Testis (tissue), 2 donors: ENCODE measurements at regions not wholly inside any gene's neighbourhood (a gene's known extent, or its start where the extent isn't known, plus 50 kb on each side); places are given as distances from the start of the nearest gene placed in this dataset.

Source experiments
- DNase-seq: peaks from one replicate; pipeline ENCODE4 v3.0.0-alpha.2; 2019
- H3K27ac ChIP-seq, 2 donors: fragments of 200-600 bp; sonication (generic); one replicate each; pipeline ENCODE4 v1.5.1; 2019
- H3K27me3 ChIP-seq: fragments of 200-600 bp; sonication (generic); one replicate; pipeline ENCODE4 v1.5.1; 2019
- H3K36me3 ChIP-seq: fragments of 200-600 bp; sonication (generic); one replicate; pipeline ENCODE4 v1.5.1; 2017; ENCODE audit warnings: low read depth; ENCODE audit errors: missing control alignments
- H3K4me1 ChIP-seq: fragments of 200-600 bp; sonication (generic); one replicate; pipeline ENCODE4 v1.5.1; 2019
- H3K4me3 ChIP-seq, 2 donors: fragments of 200-600 bp; sonication (generic); one replicate each; pipeline ENCODE4 v1.5.1; 2017 to 2019
- H3K9me3 ChIP-seq: fragments of 200-600 bp; sonication (generic); one replicate; pipeline ENCODE4 v1.5.1; 2017
- CTCF ChIP-seq, 3 experiments: fragments of 450-650 bp in 2 of 3; fragments of 200-600 bp in 1 of 3; sonication (generic) in 1 of 3; IDR thresholded peaks; one replicate each; pipeline ENCODE4 v1.5.1; 2016 to 2019; ENCODE audit warnings: antibody characterized with exemption in 3 of 3, mild to moderate bottlenecking in 2 of 3, moderate library complexity in 1 of 3
- POLR2A ChIP-seq: fragments of 450-650 bp; IDR thresholded peaks from one replicate; pipeline ENCODE4 v1.6.1; 2017; ENCODE audit warnings: antibody characterized with exemption, mild to moderate bottlenecking, moderate library complexity
- WGBS, 2 donors: methylation state at CpG; one replicate each; pipeline ENCODE4 v1.1.5; 2018; 5-methylcytosine and 5-hydroxymethylcytosine counted together
- intact Hi-C: fragments of 100-400 bp; cut with DNase I; formaldehyde crosslinking; loops from one replicate; pipeline ENCODE4 v1.15.1; 2023; ENCODE audit warnings: low total_unique reads

DNA sequence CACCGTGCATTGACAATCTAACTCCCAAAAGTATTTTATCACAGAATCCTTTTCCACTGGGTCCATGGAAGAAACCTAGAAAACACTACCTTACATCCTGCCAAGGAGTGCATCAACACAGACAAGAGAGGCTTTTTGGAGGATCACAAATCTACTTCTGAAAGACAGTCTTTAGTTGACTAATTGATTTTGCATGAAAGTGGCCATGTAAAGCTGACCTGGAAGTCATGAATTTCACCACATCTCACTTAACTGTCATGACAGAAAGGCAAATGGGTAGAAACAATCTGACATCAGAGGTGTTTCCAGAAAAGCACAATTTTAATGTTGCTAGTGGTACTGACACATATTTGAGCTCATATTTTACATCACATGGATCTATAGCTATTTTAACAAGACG lies 101.6 kb downstream of the FAM76B start:
- Histone ChIP-seq H3K9me3 (no peaks in the 10 kb centered on the region), H3K4me3 (no peak overlapping the region), H3K36me3 (no peaks in the 10 kb centered on the region), H3K27me3 (no peaks in the 10 kb centered on the region), H3K4me1 (no peaks in the 10 kb centered on the region), H3K27ac (no peak overlapping the region)
- WGBS, 2 donors: 90 to 94% methylated on average over 2 of the region's 2 CpGs
- intact Hi-C loops: no loop called here
- DNase-seq: no peak
- TF ChIP-seq POLR2A: no peak
- TF ChIP-seq CTCF (IDR thresholded peaks at IDR 0.05): no peak

GRCh38 chr11:95686265-95686664 lies 103.3 kb downstream of the FAM76B start:
- DNase-seq: no peak
- WGBS, 2 donors: 93 to 98% methylated on average over 3 of the region's 3 CpGs
- intact Hi-C loops: no loop called here
- no peaks in the 10 kb centered on the region for H3K4me1 ChIP-seq
- H3K9me3 ChIP-seq: no peaks in the 10 kb centered on the region
- H3K4me3 ChIP-seq: no peak overlapping the region
- H3K36me3 ChIP-seq: no peaks in the 10 kb centered on the region
- H3K27me3 ChIP-seq: no peaks in the 10 kb centered on the region
- no peak for TF ChIP-seq POLR2A
- no peak for TF ChIP-seq CTCF (IDR thresholded peaks at IDR 0.05)
- no peak overlapping the region for H3K27ac ChIP-seq

DNA sequence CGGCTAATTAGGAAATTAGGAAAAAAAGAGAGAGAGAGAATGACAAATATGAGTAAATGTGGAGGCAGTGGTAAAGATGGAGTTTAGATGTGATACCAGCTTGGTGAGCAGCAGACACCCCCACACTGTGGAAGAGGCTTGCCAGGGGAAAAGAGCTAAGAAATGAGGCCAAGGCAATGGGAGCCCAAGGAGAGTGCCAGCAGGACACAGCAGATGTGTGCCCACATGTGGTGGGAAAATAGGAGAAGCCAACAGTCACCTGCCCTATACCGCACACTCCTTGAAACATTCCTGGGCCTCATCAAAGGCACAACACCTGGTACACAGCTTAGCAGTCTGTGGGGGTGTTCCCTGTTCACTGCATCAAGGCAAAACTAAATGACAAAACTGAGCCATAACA lies 104.9 kb downstream of the FAM76B start:
- Histone ChIP-seq H3K4me3 (no peak overlapping the region), H3K9me3 (no peaks in the 10 kb centered on the region), H3K4me1 (no peaks in the 10 kb centered on the region), H3K36me3 (no peaks in the 10 kb centered on the region), H3K27ac (no peak overlapping the region), H3K27me3 (no peaks in the 10 kb centered on the region)
- DNase-seq: no peak
- intact Hi-C loops: no loop called here
- 94 to 97% methylated on average over 2 of the region's 2 CpGs for WGBS, 2 donors
- TF ChIP-seq POLR2A: no peak
- no peak for TF ChIP-seq CTCF (IDR thresholded peaks at IDR 0.05)

DNA sequence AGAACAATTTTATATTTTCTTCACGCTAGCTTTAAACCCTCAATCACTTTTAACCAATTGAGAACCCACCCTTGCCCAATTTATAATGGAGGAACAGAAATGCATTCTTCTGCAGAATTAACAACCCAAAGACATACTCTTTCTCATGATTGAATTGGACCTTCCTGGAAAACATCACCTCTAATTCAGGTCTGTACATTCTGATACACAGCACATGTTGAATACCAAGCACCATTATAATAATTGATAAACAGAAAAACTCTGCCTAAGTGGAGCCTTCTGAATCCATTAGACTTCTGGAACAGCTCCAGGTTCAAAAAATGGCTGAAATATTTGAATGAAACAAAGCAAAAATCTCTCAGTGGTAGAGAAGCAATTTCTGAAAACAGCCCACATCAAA lies 105.4 kb downstream of the FAM76B start:
- no peaks in the 10 kb centered on the region for H3K9me3 ChIP-seq

More for the DNA sequence above, 105.4 kb downstream of the FAM76B start:
- no peaks in the 10 kb centered on the region for H3K4me1 ChIP-seq
- H3K4me3 ChIP-seq: no peak overlapping the region
- no peaks in the 10 kb centered on the region for H3K27me3 ChIP-seq
- H3K36me3 ChIP-seq: no peaks in the 10 kb centered on the region
- 94 to 97% methylated on average over 1 of the region's 1 CpG for WGBS, 2 donors
- intact Hi-C loops: no loop called here
- TF ChIP-seq POLR2A (no peak), CTCF (IDR thresholded peaks at IDR 0.05) (no peak)
- H3K27ac ChIP-seq: no peak overlapping the region
- no peak for DNase-seq
